KOPT-K1 (cell line): ENCODE measurements at regions not wholly inside any gene's neighbourhood (a gene's known extent, or its start where the extent isn't known, plus 50 kb on each side); places are given as distances from the start of the nearest gene placed in this dataset.
"Not testable (repeated sequence)": the region's sequence is repeated elsewhere in the genome, so short reads cannot be mapped to it uniquely, and the experiment has no call there.

Source experiments
- H3K27ac ChIP-seq: fragments of 200-600 bp; sonication (generic); 2 replicates; pipeline ENCODE4 v1.5.1; 2016; ENCODE audit warnings: antibody characterized with exemption, mild to moderate bottlenecking, low read depth, low read length; ENCODE audit not compliant: poor library complexity, severe bottlenecking
- H3K36me3 ChIP-seq: fragments of 200-600 bp; sonication (generic); 2 replicates; pipeline ENCODE4 v1.5.1; 2017; ENCODE audit warnings: antibody characterized with exemption, mild to moderate bottlenecking, low read length, moderate library complexity; ENCODE audit not compliant: insufficient read depth
- H3K9me3 ChIP-seq: fragments of 200-600 bp; sonication (generic); 2 replicates; pipeline ENCODE4 v1.5.1; 2017; ENCODE audit warnings: antibody characterized with exemption, low read length, mild to moderate bottlenecking; ENCODE audit not compliant: insufficient read depth, poor library complexity, severe bottlenecking

GRCh38 chr9:30235068-30235467 is 2149.4 kb upstream of the ACO1 start:
- H3K9me3 ChIP-seq = no peaks in the 10 kb centered on the region
- no peak overlapping the region for H3K27ac ChIP-seq
- no peaks in the 10 kb centered on the region for H3K36me3 ChIP-seq

GRCh38 chr9:30235564-30235963 is 2148.9 kb upstream of the ACO1 start:
- Histone ChIP-seq H3K36me3 (no peaks in the 10 kb centered on the region), H3K27ac (no peak overlapping the region), H3K9me3 (no peaks in the 10 kb centered on the region)

- Histone ChIP-seq H3K9me3 (no peaks in the 10 kb centered on the region), H3K36me3 (no peaks in the 10 kb centered on the region), H3K27ac (no peak overlapping the region)
Measured at GRCh38 chr9:30239878-30240277, 2144.6 kb upstream of the ACO1 start.

GRCh38 chr9:30243467-30243866 is 2141.0 kb upstream of the ACO1 start:
- H3K9me3 ChIP-seq = no peaks in the 10 kb centered on the region
- no peaks in the 10 kb centered on the region for H3K36me3 ChIP-seq
- no peak overlapping the region for H3K27ac ChIP-seq

- Histone ChIP-seq H3K27ac (no peak overlapping the region), H3K36me3 (no peaks in the 10 kb centered on the region), H3K9me3 (no peaks in the 10 kb centered on the region)
Measured at GRCh38 chr9:30244877-30245276, 2139.6 kb upstream of the ACO1 start.

- no peaks in the 10 kb centered on the region for H3K9me3 ChIP-seq
- H3K36me3 ChIP-seq = no peaks in the 10 kb centered on the region
Measured at GRCh38 chr9:30250872-30251271, 2133.6 kb upstream of the ACO1 start.

GRCh38 chr9:30258094-30258493 is 2126.3 kb upstream of the ACO1 start:
- Histone ChIP-seq H3K9me3 (no peaks in the 10 kb centered on the region), H3K36me3 (no peaks in the 10 kb centered on the region), H3K27ac (no peak overlapping the region)

More at GRCh38 chr9:30250872-30251271, 2133.6 kb upstream of the ACO1 start:
- no peak overlapping the region for H3K27ac ChIP-seq

GRCh38 chr9:30280229-30280900 is 2104.1 kb upstream of the ACO1 start:
- H3K9me3 ChIP-seq = no peaks in the 10 kb centered on the region
- H3K27ac ChIP-seq = no peak overlapping the region

GRCh38 chr9:30289435-30289834 is 2095.0 kb upstream of the ACO1 start:
- no peaks in the 10 kb centered on the region for H3K9me3 ChIP-seq
- H3K36me3 ChIP-seq = no peaks in the 10 kb centered on the region
- H3K27ac ChIP-seq = no peak overlapping the region

More at GRCh38 chr9:30280229-30280900, 2104.1 kb upstream of the ACO1 start:
- H3K36me3 ChIP-seq = no peaks in the 10 kb centered on the region

- not testable (repeated sequence) for H3K36me3 ChIP-seq, H3K27ac ChIP-seq, H3K9me3 ChIP-seq
Measured at GRCh38 chr9:30292026-30292425, 2092.4 kb upstream of the ACO1 start.

GRCh38 chr9:30293231-30293630 is 2091.2 kb upstream of the ACO1 start:
- no peak overlapping the region for H3K27ac ChIP-seq
- H3K9me3 ChIP-seq = no peaks in the 10 kb centered on the region
- H3K36me3 ChIP-seq = no peaks in the 10 kb centered on the region

- H3K36me3 ChIP-seq = no peaks in the 10 kb centered on the region
- H3K27ac ChIP-seq = no peak overlapping the region
- no peaks in the 10 kb centered on the region for H3K9me3 ChIP-seq
Measured at GRCh38 chr9:30299126-30299780, 2085.2 kb upstream of the ACO1 start.

- Histone ChIP-seq H3K9me3 (no peaks in the 10 kb centered on the region), H3K36me3 (no peaks in the 10 kb centered on the region), H3K27ac (no peak overlapping the region)
Measured at GRCh38 chr9:30301271-30301963, 2083.0 kb upstream of the ACO1 start.

GRCh38 chr9:30310711-30311110 is 2073.7 kb upstream of the ACO1 start:
- Histone ChIP-seq H3K36me3 (no peaks in the 10 kb centered on the region), H3K27ac (no peak overlapping the region), H3K9me3 (no peaks in the 10 kb centered on the region)

- H3K27ac ChIP-seq = no peak overlapping the region
- H3K36me3 ChIP-seq = no peaks in the 10 kb centered on the region
- no peaks in the 10 kb centered on the region for H3K9me3 ChIP-seq
Measured at GRCh38 chr9:30329431-30329830, 2055.0 kb upstream of the ACO1 start.
